NCI-H1092 treated with DMSO at 0.1 percent for 48 hours (cell line): ENCODE measurements at regions not wholly inside any gene's neighbourhood (a gene's known extent, or its start where the extent isn't known, plus 50 kb on each side); places are given as distances from the start of the nearest gene placed in this dataset.
A peak's percentile ranks its signal among the peaks of the same experiment; 100 is the strongest.

Source experiments
- DNase-seq: peaks from one replicate; lab custom pipeline; 2025; lab: John Stamatoyannopoulos, UW

GRCh38 chr9:131809941-131810344 is 70.1 kb upstream of the RAPGEF1 start:
- DNase-seq, result peak; percentile 7

- DNase-seq, result no peak
Measured at GRCh38 chr9:131808291-131808690, 68.4 kb upstream of the RAPGEF1 start.

- DNase-seq, result peak; percentile 51
Measured at GRCh38 chr9:131807144-131807983, 67.5 kb upstream of the RAPGEF1 start.

GRCh38 chr9:131805803-131806202 is 65.9 kb upstream of the RAPGEF1 start:
- DNase-seq, result no peak

- no peak for DNase-seq
Measured at GRCh38 chr9:131804826-131805225, 65.0 kb upstream of the RAPGEF1 start.

GRCh38 chr9:131803758-131804411 is 64.0 kb upstream of the RAPGEF1 start:
- DNase-seq, result no peak

- no peak for DNase-seq
Measured at GRCh38 chr9:131801810-131802209, 61.9 kb upstream of the RAPGEF1 start.

GRCh38 chr9:131800843-131801242 is 61.0 kb upstream of the RAPGEF1 start:
- peak; percentile 7 for DNase-seq

- DNase-seq, result no peak
Measured at GRCh38 chr9:131800366-131800765, 60.5 kb upstream of the RAPGEF1 start.

- no peak for DNase-seq
Measured at GRCh38 chr9:131799177-131799823, 59.4 kb upstream of the RAPGEF1 start.

GRCh38 chr9:131798246-131798645 is 58.4 kb upstream of the RAPGEF1 start:
- DNase-seq, result no peak

GRCh38 chr9:131794393-131794792 is 54.5 kb upstream of the RAPGEF1 start:
- DNase-seq, result no peak

- no peak for DNase-seq
Measured at GRCh38 chr9:131791542-131792254, 51.8 kb upstream of the RAPGEF1 start.
